ENCODE measurements at regions not wholly inside any gene's neighbourhood (a gene's known extent, or its start where the extent isn't known, plus 50 kb on each side); places are given as distances from the start of the nearest gene placed in this dataset.

GRCh38 chr2:160973991-160974390 is 186.2 kb upstream of the TANK start:
- DNase-seq, result no peak

DNA sequence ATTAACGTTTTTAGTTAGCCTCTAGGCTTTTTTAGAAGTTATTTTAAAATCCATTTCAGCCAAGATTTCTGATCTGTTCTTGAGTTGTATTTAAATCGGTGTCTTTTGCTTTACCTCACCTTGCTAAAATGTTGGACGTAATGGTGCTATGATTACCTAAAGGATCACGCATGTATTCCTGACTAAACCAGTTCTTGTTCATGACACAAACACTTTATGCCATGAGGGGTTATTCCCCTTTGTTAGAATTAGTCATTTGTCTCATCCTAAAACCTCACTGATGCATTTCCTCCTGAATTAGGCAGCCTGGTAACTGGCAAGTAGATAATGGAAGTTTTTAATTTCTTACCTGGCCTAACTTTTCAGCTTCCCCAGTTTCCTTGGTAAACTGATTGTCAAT is 185.4 kb upstream of the TANK start:
- DNase-seq, result no peak

- no peak for DNase-seq
Observed at GRCh38 chr2:160976797-160977196, 183.4 kb upstream of the TANK start.

DNA sequence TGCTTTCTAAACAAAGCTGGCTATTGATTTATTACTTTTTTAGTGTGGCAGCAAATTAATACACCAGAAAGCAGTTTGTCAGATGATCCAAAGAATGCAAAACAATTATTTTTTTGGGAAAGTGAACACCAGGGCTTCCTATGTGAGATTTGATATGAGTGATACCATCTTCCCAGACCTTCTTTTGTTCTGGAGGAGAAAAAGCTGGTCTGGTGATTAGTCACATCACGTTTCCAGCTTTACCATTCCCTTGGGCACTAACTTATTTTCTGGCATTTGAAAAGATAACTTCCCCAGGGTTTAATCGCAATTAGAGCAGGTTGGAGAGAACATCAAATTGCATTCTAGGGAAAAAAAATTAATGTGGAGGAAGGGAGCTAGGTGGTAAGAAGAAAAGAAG is 182.9 kb upstream of the TANK start:
- no peak for DNase-seq

DNA sequence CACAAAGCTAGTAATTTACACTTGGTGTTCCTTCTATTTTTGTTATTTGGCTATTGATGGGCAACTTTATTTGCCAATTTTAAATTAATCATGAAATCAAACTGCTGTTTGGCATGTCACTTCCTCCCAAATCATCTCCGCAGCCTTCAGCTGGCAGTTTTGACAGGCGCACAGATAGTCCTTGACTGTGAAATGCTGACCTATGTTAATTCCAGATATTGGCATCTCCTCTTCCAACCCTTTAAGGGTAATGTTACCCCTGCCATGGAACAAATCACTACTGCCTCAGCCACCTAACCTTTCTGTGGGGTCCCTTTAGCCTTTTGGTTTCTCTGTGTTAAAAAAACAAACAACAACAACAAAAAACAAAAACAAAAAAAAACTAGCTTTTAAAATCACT is 182.4 kb upstream of the TANK start:
- DNase-seq, result no peak

- DNase-seq, result no peak
Observed at GRCh38 chr2:160984426-160985077, 175.7 kb upstream of the TANK start.

DNA sequence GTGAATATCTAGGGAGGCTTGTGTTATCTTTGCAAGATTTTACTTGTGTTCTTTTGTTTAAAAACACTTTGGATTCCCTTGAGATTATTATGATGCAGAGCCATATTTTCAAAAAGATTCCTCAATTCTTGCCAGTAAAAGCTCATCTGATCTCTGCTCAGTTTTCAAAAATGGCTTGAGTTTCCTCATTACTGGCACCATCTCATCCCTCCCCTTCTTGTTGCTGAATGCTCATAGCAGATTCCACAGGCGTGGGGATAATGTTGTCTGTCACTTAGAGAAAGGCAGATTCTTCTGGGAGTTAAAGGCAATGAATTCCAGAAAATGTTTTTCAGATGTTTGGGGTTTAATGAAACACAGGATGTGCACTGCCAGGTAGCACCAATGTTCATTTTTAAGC is 170.4 kb upstream of the TANK start:
- DNase-seq, result no peak

DNA sequence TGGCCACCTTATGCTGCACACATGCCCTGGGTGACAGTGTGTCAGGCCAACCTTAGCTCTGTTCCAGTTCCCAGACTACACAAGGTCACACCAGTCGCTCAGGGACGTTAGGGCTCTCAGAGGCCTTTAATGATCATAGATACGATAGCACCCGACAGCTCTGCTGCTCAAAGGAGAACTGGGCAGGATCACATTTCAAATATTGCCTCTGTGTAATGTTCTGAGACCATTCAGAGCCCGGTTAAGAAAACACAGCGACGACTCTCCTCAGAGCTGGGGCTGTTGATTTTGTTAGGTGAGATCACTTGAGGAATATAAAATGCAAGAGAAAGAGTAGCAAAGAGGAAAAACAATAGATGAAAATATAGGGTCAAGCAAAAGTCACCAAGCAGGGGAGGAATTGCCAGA is 166.6 kb upstream of the TANK start:
- no peak for DNase-seq

DNA sequence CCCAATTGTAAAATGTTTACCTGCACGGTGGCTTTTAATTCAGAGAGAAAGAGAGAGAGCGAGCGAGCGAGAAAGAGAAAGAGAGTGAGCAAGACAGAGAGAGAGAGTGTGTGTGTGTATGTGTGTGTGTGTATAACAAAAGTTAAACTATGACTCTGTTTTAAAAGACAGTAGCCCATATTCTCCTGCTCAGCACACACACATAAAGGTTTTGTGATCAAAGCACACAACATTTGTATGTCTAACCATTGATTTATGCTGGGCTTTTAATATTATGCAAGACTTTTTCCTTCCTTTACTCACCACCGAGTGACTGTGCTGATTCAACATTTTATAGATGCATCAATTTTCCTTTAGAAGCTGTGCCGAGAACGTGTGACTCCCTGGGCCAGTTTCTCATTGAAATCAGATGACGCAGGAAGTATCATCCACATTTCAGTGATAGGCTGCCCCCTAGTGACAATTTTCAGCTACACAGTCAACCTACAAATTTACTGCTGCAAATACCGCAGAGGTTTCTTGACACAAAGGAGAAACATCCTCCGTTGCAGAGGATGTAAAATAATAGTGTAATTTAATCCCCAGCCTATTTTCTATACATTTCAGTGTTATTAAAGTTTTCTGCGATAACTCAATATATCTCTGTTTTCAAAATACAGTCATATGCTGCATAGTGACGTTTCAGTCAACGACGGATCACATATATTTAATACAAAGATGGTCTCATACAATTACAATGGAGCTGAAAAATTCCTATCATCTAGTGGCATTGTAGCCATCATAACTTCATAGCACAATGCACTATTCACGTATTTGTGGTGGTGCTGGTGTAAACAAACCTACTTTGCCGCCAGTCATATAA is 165.9 kb upstream of the TANK start:
- peak; percentile 36 to 79 for DNase-seq

DNA sequence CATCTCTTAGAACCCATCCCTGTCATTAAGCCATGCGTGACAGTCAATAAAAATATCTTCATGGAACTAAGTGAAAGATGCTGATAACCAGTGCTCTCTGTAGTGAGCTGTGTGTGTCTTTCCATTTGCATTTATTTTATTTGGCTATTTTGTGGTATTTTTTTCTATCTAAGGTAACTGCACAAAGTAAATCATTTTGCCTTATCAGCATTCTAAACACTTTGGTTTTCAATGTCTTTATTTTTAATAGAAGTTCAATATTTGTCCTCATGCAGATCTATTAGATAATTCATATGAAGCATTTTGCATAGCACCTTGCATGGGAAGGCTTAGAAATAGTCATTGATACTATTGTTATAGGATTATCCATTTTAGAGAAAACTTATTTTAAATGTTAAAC is 163.6 kb upstream of the TANK start:
- no peak for DNase-seq

DNA sequence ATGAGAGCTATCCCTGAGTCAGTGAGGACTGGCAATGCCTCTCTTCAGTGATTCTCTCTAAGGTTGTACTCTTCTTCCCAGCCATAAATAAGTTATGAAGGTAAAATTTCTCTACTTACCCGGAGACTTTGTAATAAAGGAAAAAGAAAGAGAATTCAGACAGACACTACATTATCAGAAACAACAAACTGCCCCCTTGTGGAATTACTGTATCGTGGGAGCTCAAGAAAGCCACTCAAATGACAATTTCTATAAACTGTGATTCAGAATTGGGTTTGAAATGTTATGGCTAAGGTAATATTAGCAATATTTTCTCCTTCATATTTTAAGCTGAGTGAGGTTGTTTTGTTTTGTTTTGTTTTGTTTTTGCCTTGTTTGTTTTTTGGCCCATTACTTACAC is 155.8 kb upstream of the TANK start:
- DNase-seq, result peak in 1 of 2 experiments; percentile 5

DNA sequence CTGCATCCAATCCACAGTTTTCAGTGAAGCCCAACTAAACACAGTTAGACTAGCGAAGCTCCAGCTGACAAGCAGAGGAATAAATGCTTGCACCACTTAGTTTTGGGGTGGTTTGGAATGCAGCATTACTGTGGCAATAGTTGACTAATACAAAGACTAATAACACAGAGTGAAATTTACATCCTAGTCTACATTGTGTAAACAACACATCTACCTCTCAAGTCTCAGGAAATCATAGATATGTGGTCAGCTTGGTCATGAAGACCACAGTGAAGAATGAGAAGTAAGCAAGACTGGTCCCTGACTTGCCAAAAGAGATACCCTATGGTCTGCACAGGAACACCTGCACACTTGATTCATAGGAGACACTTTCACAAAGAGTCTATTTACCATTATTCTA is 155.1 kb upstream of the TANK start:
- DNase-seq, result no peak

- no peak for DNase-seq
Observed at GRCh38 chr2:161008311-161008710, 151.9 kb upstream of the TANK start.

DNA sequence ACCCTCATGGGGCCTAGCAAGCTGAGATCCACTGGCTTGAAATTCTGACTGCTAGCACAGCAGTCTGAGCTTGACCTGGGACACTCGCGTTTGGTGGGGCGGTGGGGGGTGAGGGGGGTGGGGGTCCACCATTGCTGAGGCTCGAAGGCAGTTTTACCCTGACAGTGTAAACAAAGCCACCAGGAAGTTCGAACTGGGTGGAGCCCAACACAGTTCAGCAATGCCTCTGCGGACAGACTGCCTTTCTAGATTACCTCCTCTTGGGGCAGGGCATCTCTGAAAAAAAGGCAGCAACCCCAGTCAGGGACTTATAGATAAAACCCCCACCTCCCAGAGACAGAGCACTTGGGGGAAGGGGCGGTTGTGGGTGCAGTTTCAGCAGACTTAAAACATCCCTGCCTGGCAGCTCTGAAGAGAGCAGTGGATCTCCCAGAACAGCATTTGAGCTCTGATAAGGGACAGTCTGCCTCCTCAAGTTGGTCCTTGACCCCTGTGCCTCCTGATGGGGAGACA is 149.7 kb upstream of the TANK start:
- no peak for DNase-seq

DNA sequence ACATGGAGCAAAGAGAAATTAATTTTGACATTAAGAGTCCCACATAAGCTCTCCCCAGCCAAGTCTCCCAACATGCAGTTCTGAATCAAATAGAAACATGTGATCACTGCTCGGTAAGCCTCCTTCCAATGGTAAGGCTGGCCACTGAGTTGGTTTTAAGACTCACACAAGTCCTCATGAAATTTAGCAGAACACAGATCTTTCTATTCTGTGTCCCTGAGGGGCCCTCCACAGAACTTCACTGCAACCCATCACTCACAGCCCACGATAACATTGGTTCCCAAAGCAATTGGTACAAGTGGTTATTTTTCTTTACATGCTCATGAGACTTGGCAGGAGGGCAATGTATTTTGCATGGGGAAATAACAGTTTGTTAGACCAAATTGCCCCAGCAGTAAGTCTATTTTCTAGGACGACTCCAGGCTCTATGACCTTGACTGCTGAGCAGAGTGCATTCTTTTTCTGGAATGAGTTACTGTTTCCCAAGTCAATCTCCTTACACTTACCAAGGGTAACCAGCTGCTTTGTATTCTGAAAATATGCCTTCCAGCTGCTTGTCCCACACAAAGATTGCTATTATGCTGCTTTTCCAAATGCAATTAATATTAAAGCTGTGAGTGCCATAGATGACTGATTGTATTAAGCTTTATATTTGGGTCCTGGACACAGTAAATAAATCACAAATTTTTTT is 142.3 kb upstream of the TANK start:
- DNase-seq, result no peak

GRCh38 chr2:161019311-161019710 is 140.9 kb upstream of the TANK start:
- no peak for DNase-seq

GRCh38 chr2:161020437-161020836 is 139.8 kb upstream of the TANK start:
- DNase-seq, result no peak

DNA sequence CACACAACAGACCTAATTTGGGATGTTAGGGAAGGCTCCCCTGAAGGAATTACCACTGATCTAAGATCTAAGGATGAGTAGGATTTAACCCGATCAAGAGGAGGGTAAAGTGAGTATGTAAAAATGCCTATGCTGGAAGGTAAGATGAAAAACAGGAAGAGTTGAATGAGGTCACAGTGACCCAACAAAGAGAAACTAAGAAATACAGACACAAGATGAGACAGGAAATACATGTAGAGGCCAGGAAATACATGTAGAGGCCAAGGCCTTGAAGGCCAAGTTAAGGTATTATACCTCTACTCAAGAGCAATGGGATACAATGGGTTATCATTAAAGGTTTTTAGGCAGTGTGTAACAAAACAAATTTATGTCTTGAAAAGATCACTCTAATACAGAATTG is 131.6 kb upstream of the TANK start:
- DNase-seq, result no peak

DNA sequence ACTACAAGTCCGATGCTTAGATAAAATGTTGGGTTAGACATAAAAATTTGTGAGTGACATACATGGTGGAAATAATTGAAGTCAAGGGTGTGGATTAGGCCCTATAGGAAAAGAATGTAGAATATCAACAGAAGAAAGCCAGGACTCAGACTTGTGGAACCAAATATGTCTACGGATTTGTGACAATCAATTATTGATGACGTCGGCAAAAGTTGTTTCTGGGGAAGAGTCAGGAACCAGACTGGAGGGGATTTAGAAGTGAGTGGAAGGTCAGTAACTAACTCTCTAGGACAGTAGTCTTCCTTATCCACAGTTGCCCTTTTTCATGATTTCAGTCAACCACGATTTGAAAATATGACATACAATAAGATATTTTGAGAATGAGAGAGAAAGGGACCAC is 130.9 kb upstream of the TANK start:
- no peak for DNase-seq

GRCh38 chr2:161030260-161031063 is 129.8 kb upstream of the TANK start:
- no peak for DNase-seq

DNA sequence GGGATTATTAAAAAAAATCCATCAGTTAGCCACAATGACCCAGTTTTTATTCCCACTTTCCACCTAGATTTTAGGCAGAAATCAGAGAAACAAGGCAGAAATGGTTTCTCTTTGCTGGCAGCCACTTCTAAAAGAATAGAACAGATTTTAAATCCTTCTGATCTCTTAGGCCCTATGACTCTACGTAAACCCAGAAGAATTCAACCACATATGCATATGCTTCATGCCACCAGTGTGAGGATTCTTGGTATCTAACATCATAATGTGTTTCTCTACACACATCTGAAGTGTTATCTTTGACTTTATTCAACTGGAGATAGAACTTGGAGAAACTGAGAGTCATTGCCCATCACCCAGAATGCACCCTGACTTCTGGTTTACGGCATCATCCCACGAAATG is 128.7 kb upstream of the TANK start:
- DNase-seq, result no peak

GRCh38 chr2:161032635-161033034 is 127.6 kb upstream of the TANK start:
- no peak for DNase-seq

Data from NCI-H524 (cell line).